Ovary (tissue), 7 donors: ENCODE measurements at regions not wholly inside any gene's neighbourhood (a gene's known extent, or its start where the extent isn't known, plus 50 kb on each side); places are given as distances from the start of the nearest gene placed in this dataset.

Source experiments
- DNase-seq, 5 donors: peaks; one replicate each; pipeline ENCODE4 v3.0.0-alpha.2; 2019 to 2020
- H3K27ac ChIP-seq, 2 donors: fragments of 200-600 bp; one replicate each; pipeline versions ENCODE4 v1.5.1 to v1.8.0; 2019 to 2022
- H3K27me3 ChIP-seq: fragments of 200-600 bp; one replicate; pipeline ENCODE4 v1.8.0; 2022
- H3K36me3 ChIP-seq: fragments of 200-600 bp; sonication (generic); one replicate; pipeline ENCODE4 v1.5.1; 2019
- H3K4me1 ChIP-seq: one replicate; pipeline ENCODE4 v1.8.1; 2013; ENCODE audit warnings: mild to moderate bottlenecking, moderate library complexity; ENCODE audit not compliant: insufficient read depth
- H3K4me3 ChIP-seq: fragments of 200-600 bp; sonication (generic); one replicate; pipeline ENCODE4 v1.5.1; 2017
- H3K9me3 ChIP-seq, 2 donors: fragments of 200-600 bp in 1 of 2; sonication (generic) in 1 of 2; one replicate each; pipeline versions ENCODE4 v1.5.1 to v1.8.1; 2013 to 2019; ENCODE audit warnings: mild to moderate bottlenecking in 1 of 2, moderate library complexity in 1 of 2
- CTCF ChIP-seq, 3 donors: fragments of 450-650 bp in 2 of 3; fragments of 200-600 bp in 1 of 3; IDR thresholded peaks; one replicate each; pipeline versions ENCODE4 v1.5.1 to v1.8.0; 2016 to 2022; ENCODE audit warnings: antibody characterized with exemption in 3 of 3, mild to moderate bottlenecking in 1 of 3
- EP300 ChIP-seq: sonication (generic); formaldehyde crosslinking; IDR thresholded peaks from one replicate; pipeline ENCODE4 v1.6.1; 2017; ENCODE audit warnings: antibody characterized with exemption
- POLR2A ChIP-seq: fragments of 450-650 bp; IDR thresholded peaks from one replicate; pipeline ENCODE4 v1.6.1; 2017; ENCODE audit warnings: antibody characterized with exemption, mild to moderate bottlenecking, moderate library complexity
- WGBS, 3 donors: extraction: QIAGEN DNeasy Blood & Tissue Kit in 1 of 3; methylation state at CpG; one replicate each; pipeline versions ENCODE4 v1.1.5 to v1.1.7; 2013 to 2017; 5-methylcytosine and 5-hydroxymethylcytosine counted together
- intact Hi-C, 4 donors: fragments of 100-400 bp; cut with DNase I; formaldehyde crosslinking; loops; one replicate each; pipeline versions ENCODE4 v1.11.0 to v1.15.1; 2022 to 2023
- donor health status: DM: no; HTN: no; CAD: no; lungs with moderate emphysema.
- donor health status: DM: no; HTN: no; CAD: no.
- donor health status: Bipolar disorder and iron deficiency.
- donor health status: DM: no; HTN: no; CAD: no.
- donor health status: DM: yes; HTN: yes; CAD: no.

- Histone ChIP-seq H3K4me1 (no peaks in the 10 kb centered on the region), H3K27ac (no peak overlapping the region), H3K27me3 (no peaks in the 10 kb centered on the region), H3K36me3 (no peaks in the 10 kb centered on the region), H3K9me3 (no peaks in the 10 kb centered on the region), H3K4me3 (no peak overlapping the region)
- intact Hi-C loops, result no loop called here
- DNase-seq, result no peak
- 89 to 94% (median 92%) methylated on average over 2 of the region's 2 CpGs for WGBS, 3 donors
- TF ChIP-seq POLR2A, result no peak
- TF ChIP-seq EP300, result no peak
- TF ChIP-seq CTCF (IDR thresholded peaks at IDR 0.05), result no peak
These were observed 515.5 kb downstream of the PDHA2 start for GRCh38 chr4:96355414-96355813.

- Histone ChIP-seq H3K9me3 (no peaks in the 10 kb centered on the region), H3K4me1 (no peaks in the 10 kb centered on the region), H3K27ac (no peak overlapping the region), H3K27me3 (no peaks in the 10 kb centered on the region), H3K4me3 (no peak overlapping the region), H3K36me3 (no peaks in the 10 kb centered on the region)
- 74 to 90% (median 75%) methylated on average over 2 of the region's 2 CpGs for WGBS, 3 donors
- DNase-seq, result no peak
- intact Hi-C loops, result no loop called here
- no peak for TF ChIP-seq POLR2A
- TF ChIP-seq CTCF (IDR thresholded peaks at IDR 0.05), result no peak
- TF ChIP-seq EP300, result no peak
These were observed 516.9 kb downstream of the PDHA2 start for GRCh38 chr4:96356591-96357370.

GRCh38 chr4:96366632-96367031, 526.7 kb downstream of the PDHA2 start:
- intact Hi-C loops, result no loop called here
- H3K27ac ChIP-seq, result no peak overlapping the region
- no peaks in the 10 kb centered on the region for H3K9me3 ChIP-seq
- no peaks in the 10 kb centered on the region for H3K27me3 ChIP-seq
- DNase-seq, result no peak
- H3K36me3 ChIP-seq, result no peaks in the 10 kb centered on the region
- 78 to 94% (median 85%) methylated on average over 1 of the region's 1 CpG for WGBS, 3 donors
- no peak overlapping the region for H3K4me3 ChIP-seq
- TF ChIP-seq CTCF (IDR thresholded peaks at IDR 0.05) (no peak), EP300 (no peak), POLR2A (no peak)
- H3K4me1 ChIP-seq, result no peaks in the 10 kb centered on the region

GRCh38 chr4:96375367-96375766, 535.5 kb downstream of the PDHA2 start:
- WGBS, 3 donors, result 62 to 92% (median 90%) methylated on average over 3 of the region's 3 CpGs
- no peak for TF ChIP-seq POLR2A
- TF ChIP-seq EP300, result no peak
- TF ChIP-seq CTCF (IDR thresholded peaks at IDR 0.05), result no peak
- no peak overlapping the region for H3K27ac ChIP-seq
- intact Hi-C loops, result no loop called here
- H3K4me3 ChIP-seq, result no peak overlapping the region
- no peaks in the 10 kb centered on the region for H3K27me3 ChIP-seq
- H3K9me3 ChIP-seq, result no peaks in the 10 kb centered on the region
- H3K4me1 ChIP-seq, result no peaks in the 10 kb centered on the region
- no peaks in the 10 kb centered on the region for H3K36me3 ChIP-seq
- no peak for DNase-seq
